ENCODE measurements at regions not wholly inside any gene's neighbourhood (a gene's known extent, or its start where the extent isn't known, plus 50 kb on each side); places are given as distances from the start of the nearest gene placed in this dataset.

DNA sequence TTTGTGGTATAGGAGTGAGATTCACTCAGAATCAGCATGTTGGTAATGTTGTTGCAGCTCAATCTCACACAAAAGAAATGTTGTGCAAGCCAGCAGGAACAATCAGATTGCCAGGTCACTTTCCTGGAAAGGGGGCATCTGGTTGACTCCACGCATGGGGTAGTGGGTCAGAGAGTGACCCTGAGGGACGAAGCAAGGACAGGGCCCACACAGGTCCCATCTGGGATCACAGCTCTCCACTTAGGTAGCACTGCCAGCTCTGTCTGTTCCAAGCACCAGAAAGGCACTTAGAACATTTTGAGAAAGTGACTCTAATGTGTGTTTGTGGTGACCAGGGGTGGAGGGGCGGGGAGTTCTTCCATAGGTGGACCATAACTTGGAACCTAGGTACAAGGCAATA lies 109.5 kb downstream of the RASSF10 start:
- TF ChIP-seq ZNF563 (CRISPR knock-in tag; IDR thresholded peaks at IDR 0.05) = no peak
- TF ChIP-seq POLR2AphosphoS5 (IDR thresholded peaks at IDR 0.05; ENCODE audit: low read depth, low read length) = no peak
- TF ChIP-seq IRX3 (CRISPR knock-in tag; IDR thresholded peaks at IDR 0.05; ENCODE audit: borderline replicate concordance, low read depth) = no peak
- TF ChIP-seq MXD4 (CRISPR knock-in tag; IDR thresholded peaks at IDR 0.05) = no peak
- TF ChIP-seq, protein P1, sequence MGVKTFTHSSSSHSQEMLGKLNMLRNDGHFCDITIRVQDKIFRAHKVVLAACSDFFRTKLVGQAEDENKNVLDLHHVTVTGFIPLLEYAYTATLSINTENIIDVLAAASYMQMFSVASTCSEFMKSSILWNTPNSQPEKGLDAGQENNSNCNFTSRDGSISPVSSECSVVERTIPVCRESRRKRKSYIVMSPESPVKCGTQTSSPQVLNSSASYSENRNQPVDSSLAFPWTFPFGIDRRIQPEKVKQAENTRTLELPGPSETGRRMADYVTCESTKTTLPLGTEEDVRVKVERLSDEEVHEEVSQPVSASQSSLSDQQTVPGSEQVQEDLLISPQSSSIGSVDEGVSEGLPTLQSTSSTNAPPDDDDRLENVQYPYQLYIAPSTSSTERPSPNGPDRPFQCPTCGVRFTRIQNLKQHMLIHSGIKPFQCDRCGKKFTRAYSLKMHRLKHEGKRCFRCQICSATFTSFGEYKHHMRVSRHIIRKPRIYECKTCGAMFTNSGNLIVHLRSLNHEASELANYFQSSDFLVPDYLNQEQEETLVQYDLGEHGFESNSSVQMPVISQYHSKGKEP (CRISPR knock-in tag; IDR thresholded peaks at IDR 0.05) = no peak
- TF ChIP-seq FOXO1 (CRISPR knock-in tag; IDR thresholded peaks at IDR 0.05) = no peak
- no peak for TF ChIP-seq CREB1 (IDR thresholded peaks at IDR 0.05)
- no peak for TF ChIP-seq CREB1 (CRISPR knock-in tag; IDR thresholded peaks at IDR 0.05)
- no peak for TF ChIP-seq ZNF354B (CRISPR knock-in tag; IDR thresholded peaks at IDR 0.05)
- no peak for TF ChIP-seq TARDBP (CRISPR knock-in tag; IDR thresholded peaks at IDR 0.05)
- TF ChIP-seq POLR2AphosphoS2 (IDR thresholded peaks at IDR 0.05; ENCODE audit: low read depth, low read length) = no peak
- no peak for TF ChIP-seq ZNF235 (CRISPR knock-in tag; IDR thresholded peaks at IDR 0.05; ENCODE audit: borderline replicate concordance)
- no peak for TF ChIP-seq EZH2 (conservative IDR thresholded peaks at IDR 0.05; ENCODE audit: low read depth, low read length)

Measured in HepG2 (cell line).